ENCODE measurements at regions not wholly inside any gene's neighbourhood (a gene's known extent, or its start where the extent isn't known, plus 50 kb on each side); places are given as distances from the start of the nearest gene placed in this dataset.
"Not testable (repeated sequence)": the region's sequence is repeated elsewhere in the genome, so short reads cannot be mapped to it uniquely, and the experiment has no call there.

DNA sequence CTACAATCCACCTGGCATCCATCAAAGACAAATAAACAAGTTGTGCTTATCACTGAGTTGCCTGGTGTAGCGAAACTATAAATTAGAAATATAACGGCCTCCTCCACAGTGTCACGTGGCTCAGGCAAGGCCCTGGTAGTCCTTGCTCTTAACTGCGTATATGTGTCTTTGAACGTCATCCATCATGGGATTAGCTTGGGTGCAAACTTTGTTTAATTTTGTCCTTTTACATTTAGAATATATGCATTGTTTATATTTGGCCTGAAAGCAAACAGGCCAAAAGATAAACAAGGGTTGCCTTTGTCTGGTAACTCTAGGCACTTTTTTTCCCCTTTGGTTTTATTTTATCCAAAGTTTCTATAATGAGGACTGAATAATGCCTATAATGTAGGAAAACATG, 184.9 kb downstream of the KIT start:
- DNase-seq: no peak

GRCh38 chr4:54842226-54842625, 184.5 kb downstream of the KIT start:
- no peak for DNase-seq

DNA sequence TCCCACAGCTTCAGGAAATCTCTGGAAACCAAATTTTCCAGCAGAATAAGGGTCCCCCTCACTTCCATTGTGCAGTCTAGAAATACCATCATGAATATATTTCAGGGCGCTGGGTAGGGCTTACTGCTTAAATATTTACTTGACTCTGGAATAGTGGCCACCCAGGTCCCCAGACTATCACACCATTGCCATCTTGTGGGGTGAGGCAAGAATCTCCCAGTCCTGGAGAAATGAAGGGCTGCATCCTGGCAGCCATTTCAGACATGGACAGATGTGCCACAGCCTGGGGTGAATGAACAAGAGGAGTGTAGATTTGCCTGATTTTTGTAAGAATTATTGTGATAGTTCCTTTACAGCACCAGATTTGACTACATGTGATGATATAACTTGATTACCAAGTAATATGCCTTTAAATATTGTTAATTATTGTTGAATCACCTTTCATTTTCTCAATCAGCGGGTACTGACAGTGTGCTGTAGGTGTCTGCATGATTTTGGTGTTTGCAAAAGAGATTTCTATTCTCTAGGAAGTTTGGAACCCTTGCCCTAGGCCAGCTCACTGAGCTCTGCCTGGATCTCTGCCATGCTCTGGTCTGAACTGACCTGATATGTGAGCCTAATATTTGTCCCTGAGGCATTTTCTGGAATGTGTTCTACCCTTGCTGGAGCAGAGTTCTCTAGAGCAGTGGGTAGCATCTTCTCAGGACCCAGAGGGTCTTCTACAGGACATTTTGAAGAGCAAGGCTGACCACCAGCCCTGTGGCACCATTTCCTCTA, 183.4 kb downstream of the KIT start:
- DNase-seq: no peak

- no peak for DNase-seq
Observed at GRCh38 chr4:54840430-54840829, 182.7 kb downstream of the KIT start.

DNA sequence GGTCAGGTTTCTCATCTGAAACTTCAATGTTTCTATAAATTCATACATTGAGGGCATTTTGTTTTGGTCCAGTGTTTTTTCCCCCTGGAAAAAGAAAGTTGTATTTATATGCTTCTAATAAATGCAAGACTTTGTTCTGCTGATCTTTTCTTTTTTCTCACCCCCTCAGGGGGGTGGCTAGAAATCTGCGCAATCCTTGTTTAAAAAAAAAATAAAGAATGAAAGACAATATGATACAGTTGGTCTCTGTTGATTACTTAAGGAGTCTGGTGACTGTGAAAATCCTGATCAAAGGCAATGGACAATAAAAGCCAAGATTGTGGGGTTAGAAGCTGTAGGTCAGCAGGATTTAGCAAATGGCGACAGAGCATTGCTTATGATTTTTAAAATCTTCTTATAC, 180.5 kb downstream of the KIT start:
- DNase-seq: no peak

- no peak for DNase-seq
Observed at GRCh38 chr4:54837576-54838140, 179.9 kb downstream of the KIT start.

GRCh38 chr4:54828361-54828760, 170.6 kb downstream of the KIT start:
- DNase-seq: not testable (repeated sequence)

- no peak for DNase-seq
Observed at GRCh38 chr4:54823616-54824015, 165.9 kb downstream of the KIT start.

DNA sequence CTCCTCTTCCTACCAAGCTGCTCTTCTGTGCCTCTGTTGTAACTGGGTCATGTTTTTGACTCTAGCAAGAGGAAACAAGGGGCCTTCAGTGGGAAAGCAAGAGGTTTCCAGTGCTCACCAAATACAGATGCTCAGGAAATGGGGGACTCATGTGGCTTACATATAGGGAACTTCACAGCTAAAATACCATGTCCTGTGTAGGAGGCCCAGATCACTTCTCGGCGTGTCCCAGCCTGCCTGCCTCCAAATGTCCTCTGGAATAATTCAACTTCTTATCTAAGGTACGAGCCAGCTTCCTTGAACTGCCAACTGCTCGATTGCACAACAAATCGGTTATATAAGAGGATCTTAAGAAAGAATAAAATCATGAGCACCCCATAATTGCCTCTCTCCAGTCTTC, 161.3 kb downstream of the KIT start:
- no peak for DNase-seq

DNA sequence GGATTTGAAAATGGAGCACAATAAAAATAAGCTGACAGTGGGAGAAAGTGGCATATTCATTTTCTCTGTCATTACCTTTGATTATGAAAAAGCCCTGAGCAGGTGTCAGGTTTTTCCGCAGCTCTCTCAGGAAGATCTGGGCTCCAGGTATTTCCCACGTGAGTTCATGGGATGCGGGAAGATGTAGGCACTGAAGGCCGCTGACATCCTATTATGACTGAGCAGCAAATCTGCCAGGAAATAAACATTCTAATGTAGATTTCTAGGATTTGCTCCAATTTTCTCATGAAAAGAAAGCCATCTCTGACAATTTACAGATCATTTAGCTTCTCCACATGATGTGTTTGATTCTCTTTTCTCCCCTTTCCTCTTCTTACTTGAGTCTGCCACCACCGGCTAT, 160.7 kb downstream of the KIT start:
- no peak for DNase-seq

DNA sequence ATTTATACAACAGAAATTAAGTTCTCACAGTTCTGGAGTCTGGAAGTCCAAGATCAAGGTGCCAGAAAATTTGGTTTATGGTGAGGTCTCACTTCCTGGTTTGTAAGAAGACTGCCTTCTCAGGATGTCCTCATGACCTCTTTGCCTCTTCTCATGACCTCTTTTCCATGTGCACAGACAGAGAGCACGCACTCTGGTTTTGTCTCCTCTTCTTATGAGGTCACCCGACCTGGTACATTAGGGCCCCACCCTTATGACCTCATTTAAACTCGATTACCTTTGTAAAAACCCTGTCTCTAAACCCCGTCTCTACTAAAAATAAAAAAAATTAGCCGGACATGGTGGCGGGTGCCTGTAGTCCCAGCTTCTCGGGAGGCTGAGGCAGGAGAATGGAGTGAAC, 155.9 kb downstream of the KIT start:
- DNase-seq: no peak

- DNase-seq: no peak
Observed at GRCh38 chr4:54806351-54806750, 148.6 kb downstream of the KIT start.

- no peak for DNase-seq
Observed at GRCh38 chr4:54802336-54802735, 144.6 kb downstream of the KIT start.

- DNase-seq: no peak
Observed at GRCh38 chr4:54800831-54801530, 143.2 kb downstream of the KIT start.

DNA sequence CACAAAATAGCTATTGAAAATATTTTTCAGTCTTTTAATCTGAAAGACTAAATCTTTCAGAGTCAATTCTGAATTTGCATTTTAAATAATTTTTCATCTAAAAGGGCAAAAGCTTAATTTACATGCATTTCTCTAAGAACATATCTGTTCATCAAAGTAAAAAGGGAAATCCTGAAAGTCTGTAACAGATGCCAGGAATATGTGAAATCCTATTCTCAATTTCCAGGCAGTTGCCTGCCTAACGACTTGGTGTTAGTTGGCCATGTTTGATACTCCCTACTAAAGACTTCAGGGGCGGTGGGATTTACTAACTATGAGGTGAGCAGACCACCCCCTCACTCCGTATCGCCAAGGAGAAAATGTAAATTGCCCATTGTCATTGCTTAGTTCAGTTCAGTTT, 136.8 kb downstream of the KIT start:
- DNase-seq: no peak

DNA sequence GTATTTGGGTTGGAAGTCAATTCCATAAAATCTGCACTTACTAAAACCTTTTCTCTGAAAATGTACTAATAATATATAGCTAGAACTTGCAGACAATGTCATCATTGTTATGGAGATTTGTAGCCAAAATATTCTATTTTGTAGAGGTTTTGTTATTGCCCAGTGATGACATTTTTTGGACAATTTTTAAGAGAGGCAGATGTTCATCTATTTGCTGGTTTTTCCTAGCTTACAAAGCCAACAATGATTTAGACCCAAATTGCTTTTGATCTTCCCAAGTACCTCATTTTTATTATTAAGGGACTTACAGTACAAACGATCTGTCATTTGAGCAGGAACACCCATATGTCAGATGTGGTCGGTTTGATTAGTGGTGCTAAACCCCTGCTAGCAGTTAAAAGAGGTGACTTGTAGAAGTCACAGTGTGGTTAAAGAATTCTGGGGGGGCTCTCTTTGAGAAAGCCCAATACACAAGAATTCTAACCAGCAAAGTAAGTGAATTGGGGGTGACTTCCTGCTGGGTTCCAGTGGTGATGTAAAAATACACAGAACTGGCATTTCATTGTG, 136.2 kb downstream of the KIT start:
- DNase-seq: no peak
